Astrocyte of the spinal cord (primary cell): ENCODE measurements at regions not wholly inside any gene's neighbourhood (a gene's known extent, or its start where the extent isn't known, plus 50 kb on each side); places are given as distances from the start of the nearest gene placed in this dataset.

ENCODE experiments used
- DNase-seq: peaks from one replicate; pipeline ENCODE4 v3.0.0; 2011; ENCODE audit warnings: low read depth, low spot score
- H3K4me3 ChIP-seq: 2 replicates; pipeline ENCODE4 v1.5.1; 2011; ENCODE audit warnings: low read depth, mild to moderate bottlenecking, low read length, moderate library complexity
- CTCF ChIP-seq: IDR thresholded peaks from 2 replicates; pipeline ENCODE4 v1.5.1; 2012; ENCODE audit warnings: low read depth, mild to moderate bottlenecking, low read length, inconsistent platforms
- in situ Hi-C: cut with HindIII; loops from 2 replicates; pipeline ENCODE4 v1.10.0; 2017; ENCODE audit warnings: low sequenced_read_pairs

GRCh38 chr9:115924669-115924987, 229.0 kb upstream of the PAPPA start:
- no peak overlapping the region for H3K4me3 ChIP-seq
- no peak for TF ChIP-seq CTCF
- in situ Hi-C loops: no loop called here
- DNase-seq: no peak

GRCh38 chr9:115925424-115925823, 228.2 kb upstream of the PAPPA start:
- DNase-seq: no peak
- in situ Hi-C loops: no loop called here
- H3K4me3 ChIP-seq: no peak overlapping the region
- TF ChIP-seq CTCF: no peak

GRCh38 chr9:115930472-115930871, 223.1 kb upstream of the PAPPA start:
- TF ChIP-seq CTCF: no peak
- no peak overlapping the region for H3K4me3 ChIP-seq
- DNase-seq: no peak
- in situ Hi-C loops: no loop called here

- TF ChIP-seq CTCF: no peak
- no peak overlapping the region for H3K4me3 ChIP-seq
- in situ Hi-C loops: no loop called here
- no peak for DNase-seq
These were observed 215.1 kb upstream of the PAPPA start for GRCh38 chr9:115938479-115938878.

- peak; percentile 59 for DNase-seq
- no peak for TF ChIP-seq CTCF
- H3K4me3 ChIP-seq: no peak overlapping the region
- in situ Hi-C loops: no loop called here
These were observed 214.4 kb upstream of the PAPPA start for GRCh38 chr9:115939065-115939765.

GRCh38 chr9:115941561-115942315, 211.9 kb upstream of the PAPPA start:
- peak; percentile 32 for DNase-seq
- in situ Hi-C loops: no loop called here
- no peak for TF ChIP-seq CTCF
- H3K4me3 ChIP-seq: no peak overlapping the region
